K562 (cell line): ENCODE measurements at regions not wholly inside any gene's neighbourhood (a gene's known extent, or its start where the extent isn't known, plus 50 kb on each side); places are given as distances from the start of the nearest gene placed in this dataset.

ENCODE experiments used
- ATAC-seq: fragments of 200-7000 bp; cut with Tn5 transposase; 3 replicates; pipeline ENCODE4 v1.9.1; 2020; ENCODE audit warnings: moderate library complexity
- BruUV-seq: library from RNA; stranded (reverse); fragments of 400-500 nt; replicated peaks from 2 replicates; lab custom pipeline; 2021; lab: Mats Ljungman, UMichigan
- CTCF ChIA-PET: fragments of 300-600 bp; formaldehyde crosslinking; extraction: SDS; loops from one replicate; lab custom pipeline; 2021; ENCODE audit warnings: low intra/inter-chr PET ratio; lab: Yijun Ruan, JAX
- POLR2A ChIA-PET: fragments of 300-600, 350-650 bp; sonication (Branson Sonifier 250); formaldehyde crosslinking; extraction: SDS; loops from one replicate; lab custom pipeline; 2021; ENCODE audit warnings: antibody characterized with exemption, inconsistent platforms; lab: Yijun Ruan, JAX
- DNase-seq, 4 experiments: peaks; one replicate each; pipeline versions ENCODE4 v3.0.0 to v3.0.0-alpha.2; 2011 to 2018; ENCODE audit warnings: low spot score in 3 of 4, mixed read lengths in 3 of 4; ENCODE audit errors: extremely low read depth in 1 of 4
- FAIRE-seq: peaks from 2 replicates; lab custom pipeline; 2011; peaks lifted over from hg19 to GRCh38; lab: Jason Lieb, UNC
- H2AFZ ChIP-seq: 2 replicates; pipeline ENCODE4 v1.6.0; 2011; ENCODE audit warnings: low read depth, low read length, control low read depth, inconsistent platforms
- H3K27ac ChIP-seq: fragments of 200-600 bp; 3 replicates; pipeline ENCODE4 v1.8.0; 2011; ENCODE audit warnings: low read depth, mild to moderate bottlenecking, control low read depth, inconsistent platforms, low read length, moderate library complexity, mixed read lengths; ENCODE audit errors: extremely low read depth
- H3K27me3 ChIP-seq, 2 experiments: fragments of 300-600 bp in 1 of 2; 2 replicates in 1 of 2; 3 replicates in 1 of 2; pipeline versions ENCODE4 v1.6.0 to v1.8.0; 2011; ENCODE audit warnings: inconsistent platforms in 2 of 2, low read length in 2 of 2, mild to moderate bottlenecking in 1 of 2, mixed read lengths in 1 of 2, moderate library complexity in 1 of 2; ENCODE audit not compliant: control insufficient read depth in 2 of 2, insufficient read depth in 2 of 2
- H3K36me3 ChIP-seq: fragments of 300-600 bp; 3 replicates; pipeline ENCODE4 v1.8.0; 2011; ENCODE audit warnings: mild to moderate bottlenecking, low read length, inconsistent platforms; ENCODE audit not compliant: control insufficient read depth, insufficient read depth
- H3K4me1 ChIP-seq, 2 experiments: fragments of 200-600 bp in 1 of 2; replicated peaks in 1 of 2; 2 replicates in 1 of 2; 3 replicates in 1 of 2; pipeline versions ENCODE4 v1.5.1 to v1.8.0; 2011; ENCODE audit warnings: inconsistent platforms in 2 of 2, low read length in 2 of 2, mild to moderate bottlenecking in 1 of 2, mixed read lengths in 1 of 2, moderate library complexity in 1 of 2; ENCODE audit not compliant: control insufficient read depth in 2 of 2, insufficient read depth in 2 of 2
- H3K4me2 ChIP-seq: 2 replicates; pipeline ENCODE4 v1.6.1; 2011; ENCODE audit warnings: low read length, control low read depth, inconsistent platforms, mixed read lengths; ENCODE audit not compliant: insufficient read depth
- H3K4me3 ChIP-seq: fragments of 200-600 bp; sonication (generic), shearing (Covaris generic); 2 replicates; pipeline ENCODE4 v1.5.1; 2016; ENCODE audit warnings: control low read depth, inconsistent platforms
- H3K79me2 ChIP-seq: fragments of 200-600 bp; 3 replicates; pipeline ENCODE4 v1.8.0; 2011; ENCODE audit warnings: low read length, inconsistent platforms; ENCODE audit not compliant: control insufficient read depth, insufficient read depth
- H3K9ac ChIP-seq, 2 experiments: 2 replicates each; pipeline versions ENCODE4 v1.6.0 to v1.6.1; 2011; ENCODE audit warnings: low read depth in 2 of 2, low read length in 2 of 2, control low read depth in 1 of 2, inconsistent platforms in 1 of 2, mild to moderate bottlenecking in 1 of 2, mixed read lengths in 1 of 2; ENCODE audit not compliant: insufficient read depth in 1 of 2
- H3K9me1 ChIP-seq: one replicate; pipeline ENCODE4 v1.6.0; 2011; ENCODE audit warnings: inconsistent platforms, mild to moderate bottlenecking, low read length, moderate library complexity; ENCODE audit not compliant: control insufficient read depth, insufficient read depth
- H3K9me3 ChIP-seq: replicated peaks from 2 replicates; pipeline ENCODE4 v1.5.1; 2011; ENCODE audit warnings: low read depth, low read length, inconsistent platforms; ENCODE audit not compliant: control insufficient read depth, insufficient read depth
- H4K20me1 ChIP-seq: replicated peaks from 2 replicates; pipeline ENCODE4 v1.6.1; 2011; ENCODE audit warnings: low read length, inconsistent platforms, mixed read lengths; ENCODE audit not compliant: control insufficient read depth, insufficient read depth
- ADNP ChIP-seq: fragments of 200-800 bp; sonication (Bioruptor generic); IDR thresholded peaks from 2 replicates; pipeline ENCODE4 v1.6.1; 2016; ENCODE audit warnings: missing genetic modification characterization, missing compliant biosample characterization
- ARID2 ChIP-seq: fragments of 450-650 bp; IDR thresholded peaks from 2 replicates; pipeline ENCODE4 v1.6.1; 2017; ENCODE audit warnings: antibody characterized with exemption, mild to moderate bottlenecking
- BDP1 ChIP-seq: IDR thresholded peaks from 3 replicates; pipeline ENCODE4 v1.6.1; 2011; ENCODE audit not compliant: insufficient read length, insufficient read depth
- CCAR2 ChIP-seq: fragments of 200-400 bp; formaldehyde crosslinking; IDR thresholded peaks from 2 replicates; pipeline ENCODE4 v1.6.1; 2017; ENCODE audit warnings: mild to moderate bottlenecking, low read depth, low read length
- EP400 ChIP-seq: fragments of 450-650 bp; IDR thresholded peaks from 2 replicates; pipeline ENCODE4 v1.6.1; 2017; ENCODE audit warnings: antibody characterized with exemption, mild to moderate bottlenecking, moderate library complexity
- HNRNPUL1 ChIP-seq: fragments of 200-400 bp; formaldehyde crosslinking; IDR thresholded peaks from 2 replicates; pipeline ENCODE4 v1.6.1; 2017; ENCODE audit warnings: low read length
- PHB2 ChIP-seq: fragments of 450-650 bp; IDR thresholded peaks from 2 replicates; pipeline ENCODE4 v1.6.1; 2017; ENCODE audit warnings: low read depth
- PHF8 ChIP-seq: fragments of 200-600 bp; sonication (generic); IDR thresholded peaks from 2 replicates; pipeline ENCODE4 v1.6.1; 2012; ENCODE audit warnings: mixed run types, mild to moderate bottlenecking, inconsistent platforms, low read length, moderate library complexity, borderline replicate concordance
- PHTF2 ChIP-seq: fragments of 250-450 bp; sonication (Bioruptor Pico); IDR thresholded peaks from 2 replicates; pipeline ENCODE4 v1.5.0; 2021; ENCODE audit warnings: mild to moderate bottlenecking
- POLR2AphosphoS2 ChIP-seq: IDR thresholded peaks from 2 replicates; pipeline ENCODE4 v1.6.1; 2012; ENCODE audit warnings: low read length, improper control_type of control experiment
- STAT5B ChIP-seq: fragments of 250-450 bp; sonication (Bioruptor Pico); IDR thresholded peaks from 2 replicates; pipeline ENCODE4 v1.8.0; 2021; ENCODE audit warnings: mild to moderate bottlenecking, inconsistent platforms
- XRCC3 ChIP-seq: fragments of 450-650 bp; IDR thresholded peaks from 2 replicates; pipeline ENCODE4 v1.6.1; 2017; ENCODE audit warnings: mild to moderate bottlenecking, moderate library complexity
- ZBTB1 ChIP-seq: sonication (generic); formaldehyde crosslinking; IDR thresholded peaks from 2 replicates; pipeline ENCODE4 v1.8.1; 2023; ENCODE audit warnings: missing genetic modification reagents, low read depth, mild to moderate bottlenecking, borderline replicate concordance
- ZFX ChIP-seq: sonication (generic); formaldehyde crosslinking; IDR thresholded peaks from 2 replicates; pipeline ENCODE4 v1.8.0; 2022; ENCODE audit warnings: mild to moderate bottlenecking, missing genetic modification reagents, moderate library complexity
- ZNF121 ChIP-seq: sonication (generic); formaldehyde crosslinking; conservative IDR thresholded peaks from 2 replicates; pipeline ENCODE4 v1.8.0; 2022; ENCODE audit warnings: missing genetic modification reagents
- ZNF280B ChIP-seq: fragments of 250-450 bp; sonication (Bioruptor Pico); IDR thresholded peaks from 2 replicates; pipeline ENCODE4 v1.5.1; 2021; ENCODE audit warnings: mild to moderate bottlenecking
- ZNF316 ChIP-seq: fragments of 450-650 bp; IDR thresholded peaks from 2 replicates; pipeline ENCODE4 v1.6.1; 2016
- ZNF551 ChIP-seq: fragments of 250-450 bp; sonication (Bioruptor Pico); IDR thresholded peaks from 2 replicates; pipeline ENCODE4 v1.5.0; 2021; ENCODE audit warnings: mild to moderate bottlenecking, moderate library complexity
- ZNF717 ChIP-seq: fragments of 250-450 bp; sonication (Bioruptor Pico); IDR thresholded peaks from 2 replicates; pipeline ENCODE4 v1.5.0; 2021
- WGBS: fragments of 100-300 bp; shearing (Covaris generic); methylation state at CpG from one replicate; pipeline ENCODE4 v1.1.6; 2016; ENCODE audit warnings: low coverage, mixed read lengths; ENCODE audit not compliant: insufficient coverage; ENCODE audit errors: missing lambda C conversion rate; 5-methylcytosine and 5-hydroxymethylcytosine counted together
- in situ Hi-C: fragments of 300-500 bp; cut with MboI; formaldehyde crosslinking; loops from 4 replicates; pipeline ENCODE4 v1.15.0; 2018; ENCODE audit warnings: inconsistent platforms, mixed read lengths
- intact Hi-C: fragments of 100-400 bp; cut with micrococcal nuclease; formaldehyde crosslinking; loops from 2 replicates; pipeline ENCODE4 v1.14.2; 2022
- TF ChIP-seq, protein P1 (sequence below): fragments of 450-650 bp; IDR thresholded peaks from one replicate; pipeline ENCODE4 v1.6.1; 2018; ENCODE audit warnings: mild to moderate bottlenecking, moderate library complexity; ENCODE audit not compliant: partially characterized antibody

- no peak for TF ChIP-seq PHTF2
Observed at GRCh38 chr5:136712628-136713027, 347.3 kb upstream of the TRPC7 start (continued).

DNA sequence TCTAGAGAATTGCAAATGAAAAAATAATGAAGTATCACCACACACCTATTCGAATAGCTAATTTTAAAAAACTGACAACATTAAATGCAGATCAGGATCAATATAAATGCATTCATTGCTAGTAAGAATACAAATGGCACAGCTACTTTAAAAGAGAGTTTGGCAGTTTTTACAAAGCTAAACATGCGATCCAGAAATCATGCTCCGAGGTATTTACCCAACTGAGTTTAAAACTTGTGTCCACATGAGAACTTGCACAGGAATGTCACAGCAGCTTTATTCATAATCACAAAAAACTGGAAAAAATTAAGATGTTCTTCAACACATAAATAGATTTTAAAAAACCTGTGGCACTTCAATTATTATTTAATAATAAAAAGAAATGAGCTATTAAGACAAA is 345.5 kb upstream of the TRPC7 start:
- intact Hi-C loops = no loop called here
- Histone ChIP-seq H3K27ac (no peak overlapping the region), H3K27me3 (no peaks in the 10 kb centered on the region), H3K4me1 (no peaks in the 10 kb centered on the region), H3K36me3 (no peaks in the 10 kb centered on the region), H4K20me1 (0 out of 2 replicates have a peak, but pooled peaks cover 2% of the 10 kb centered on the region), H3K79me2 (no peaks in the 10 kb centered on the region), H3K9me1 (no peaks in the 10 kb centered on the region), H3K4me3 (no peak overlapping the region), H3K4me2 (no peak overlapping the region), H3K9ac (no peak overlapping the region), H2AFZ (no peak overlapping the region), H3K9me3 (no peaks in the 10 kb centered on the region)
- WGBS = 21% methylated on average over 3 of the region's 3 CpGs
- no peak for TF ChIP-seq ZNF280B (CRISPR knock-in tag)
- TF ChIP-seq PHB2 = no peak
- TF ChIP-seq POLR2AphosphoS2 = no peak
- TF ChIP-seq BDP1 = no peak
- TF ChIP-seq ZBTB1 (CRISPR knock-in tag) = no peak
- TF ChIP-seq PHF8 = no peak
- no peak for TF ChIP-seq XRCC3
- TF ChIP-seq ZNF121 (CRISPR knock-in tag) = no peak
- TF ChIP-seq EP400 = no peak
- TF ChIP-seq ZNF316 = no peak
- no peak for TF ChIP-seq STAT5B (CRISPR knock-in tag)
- no peak for TF ChIP-seq HNRNPUL1
- no peak for TF ChIP-seq ZFX (CRISPR knock-in tag)
- TF ChIP-seq ZNF551 (CRISPR knock-in tag) = no peak
- TF ChIP-seq ARID2 = no peak
- TF ChIP-seq, protein P1, sequence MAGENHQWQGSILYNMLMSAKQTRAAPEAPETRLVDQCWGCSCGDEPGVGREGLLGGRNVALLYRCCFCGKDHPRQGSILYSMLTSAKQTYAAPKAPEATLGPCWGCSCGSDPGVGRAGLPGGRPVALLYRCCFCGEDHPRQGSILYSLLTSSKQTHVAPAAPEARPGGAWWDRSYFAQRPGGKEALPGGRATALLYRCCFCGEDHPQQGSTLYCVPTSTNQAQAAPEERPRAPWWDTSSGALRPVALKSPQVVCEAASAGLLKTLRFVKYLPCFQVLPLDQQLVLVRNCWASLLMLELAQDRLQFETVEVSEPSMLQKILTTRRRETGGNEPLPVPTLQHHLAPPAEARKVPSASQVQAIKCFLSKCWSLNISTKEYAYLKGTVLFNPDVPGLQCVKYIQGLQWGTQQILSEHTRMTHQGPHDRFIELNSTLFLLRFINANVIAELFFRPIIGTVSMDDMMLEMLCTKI = no peak
- TF ChIP-seq ZNF717 (CRISPR knock-in tag) = no peak
- TF ChIP-seq CCAR2 = no peak
- TF ChIP-seq ADNP = no peak
- FAIRE-seq (no peak), ATAC-seq (no peak), DNase-seq (no peak)
- in situ Hi-C loops = no loop called here
- POLR2A ChIA-PET = no interaction called here
- CTCF ChIA-PET = no interaction called here
- BruUV-seq = no TSS peak
